HG02852 (cell line): ENCODE measurements at regions not wholly inside any gene's neighbourhood (a gene's known extent, or its start where the extent isn't known, plus 50 kb on each side); places are given as distances from the start of the nearest gene placed in this dataset.
"Not testable (repeated sequence)": the region's sequence is repeated elsewhere in the genome, so short reads cannot be mapped to it uniquely, and the experiment has no call there.

Experiments used
- ATAC-seq: cut with Tn5 transposase; IDR thresholded peaks from one replicate; pipeline ENCODE4 v1.9.1; 2021; ENCODE audit warnings: mild to moderate bottlenecking, moderate library complexity; ENCODE audit not compliant: unreplicated experiment

- not testable (repeated sequence) for ATAC-seq
These were observed 77.8 kb downstream of the LIMS3 start for GRCh38 chr2:109976319-109976718.

- ATAC-seq: not testable (repeated sequence)
These were observed 82.3 kb downstream of the LIMS3 start for GRCh38 chr2:109980754-109981153.

GRCh38 chr2:109986389-109987088, 88.1 kb downstream of the LIMS3 start:
- peak; percentile 41 for ATAC-seq

GRCh38 chr2:109987089-109987420, 88.6 kb downstream of the LIMS3 start:
- not testable (repeated sequence) for ATAC-seq

GRCh38 chr2:109987458-109988345, 89.2 kb downstream of the LIMS3 start:
- ATAC-seq: peak; percentile 63

GRCh38 chr2:109999395-109999794, 100.9 kb downstream of the LIMS3 start:
- not testable (repeated sequence) for ATAC-seq

GRCh38 chr2:110002502-110002901, 104.0 kb downstream of the LIMS3 start:
- not testable (repeated sequence) for ATAC-seq

GRCh38 chr2:110013388-110013787, 102.2 kb downstream of the MALL start:
- ATAC-seq: not testable (repeated sequence)

GRCh38 chr2:110016381-110017092, 99.1 kb downstream of the MALL start:
- not testable (repeated sequence) for ATAC-seq

GRCh38 chr2:110020269-110020668, 95.4 kb downstream of the MALL start:
- not testable (repeated sequence) for ATAC-seq

GRCh38 chr2:110022278-110022677, 93.3 kb downstream of the MALL start:
- not testable (repeated sequence) for ATAC-seq

- not testable (repeated sequence) for ATAC-seq
These were observed 89.4 kb downstream of the MALL start for GRCh38 chr2:110026126-110026785.

GRCh38 chr2:110028411-110028810, 87.2 kb downstream of the MALL start:
- not testable (repeated sequence) for ATAC-seq

- not testable (repeated sequence) for ATAC-seq
These were observed 84.7 kb downstream of the MALL start for GRCh38 chr2:110030894-110031293.

GRCh38 chr2:110031722-110032327, 83.8 kb downstream of the MALL start:
- ATAC-seq: not testable (repeated sequence)
